HepG2 (cell line): ENCODE measurements at regions not wholly inside any gene's neighbourhood (a gene's known extent, or its start where the extent isn't known, plus 50 kb on each side); places are given as distances from the start of the nearest gene placed in this dataset.

ENCODE experiments used
- ATAC-seq: fragments of 200-7000 bp; cut with Tn5 transposase; 3 replicates; pipeline ENCODE4 v1.9.1; 2020; ENCODE audit warnings: mild to moderate bottlenecking, moderate library complexity
- BruUV-seq: library from RNA; stranded (reverse); fragments of 400-500 nt; replicated peaks from 2 replicates; lab custom pipeline; 2021; lab: Mats Ljungman, UMichigan
- CTCF ChIA-PET: fragments of 300-600 bp; formaldehyde crosslinking; extraction: SDS; loops from one replicate; lab custom pipeline; 2021; ENCODE audit warnings: low total read pairs, inconsistent platforms, low intra/inter-chr PET ratio; lab: Yijun Ruan, JAX
- POLR2A ChIA-PET: fragments of 350-600 bp; sonication (Branson Sonifier 250); formaldehyde crosslinking; loops from one replicate; lab custom pipeline; 2020; ENCODE audit warnings: antibody characterized with exemption, inconsistent platforms; lab: Yijun Ruan, JAX
- DNase-seq: peaks from one replicate; pipeline ENCODE4 v3.0.0-alpha.2; 2015; ENCODE audit warnings: low spot score
- FAIRE-seq: peaks from 3 replicates; lab custom pipeline; 2011; peaks lifted over from hg19 to GRCh38; lab: Jason Lieb, UNC
- H2AFZ ChIP-seq: one replicate; pipeline ENCODE4 v1.6.1; 2011; ENCODE audit warnings: low read length, inconsistent platforms
- H3K27ac ChIP-seq: fragments of 300-600 bp; 3 replicates; pipeline ENCODE4 v1.8.0; 2011; ENCODE audit warnings: mixed run types, mild to moderate bottlenecking, mixed read lengths, low read length, inconsistent platforms; ENCODE audit not compliant: insufficient read depth; ENCODE audit errors: extremely low read length
- H3K27me3 ChIP-seq, 2 experiments: fragments of 200-600 bp in 1 of 2; 2 replicates in 1 of 2; 3 replicates in 1 of 2; pipeline versions ENCODE4 v1.6.0 to v1.8.0; 2011; ENCODE audit warnings: low read length in 2 of 2, mild to moderate bottlenecking in 2 of 2, moderate library complexity in 2 of 2, inconsistent platforms in 1 of 2; ENCODE audit not compliant: insufficient read depth in 2 of 2, control insufficient read depth in 1 of 2
- H3K36me3 ChIP-seq, 2 experiments: fragments of 200-600 bp in 1 of 2; replicated peaks in 1 of 2; 2 replicates in 1 of 2; 3 replicates in 1 of 2; pipeline versions ENCODE4 v1.5.1 to v1.8.0; 2011; ENCODE audit warnings: low read length in 2 of 2, inconsistent platforms in 1 of 2; ENCODE audit not compliant: insufficient read depth in 2 of 2, control insufficient read depth in 1 of 2
- H3K4me1 ChIP-seq: 2 replicates; pipeline ENCODE4 v1.5.1; 2012; ENCODE audit warnings: low read length, inconsistent platforms; ENCODE audit not compliant: insufficient read depth
- H3K4me2 ChIP-seq: 2 replicates; pipeline ENCODE4 v1.6.0; 2011; ENCODE audit warnings: low read depth, low read length, inconsistent platforms
- H3K4me3 ChIP-seq, 3 experiments: fragments of 200-600 bp in 1 of 3; sonication (generic), shearing (Covaris generic) in 1 of 3; replicated peaks in 1 of 3; 2 replicates each; pipeline ENCODE4 v1.5.1; 2011 to 2016; ENCODE audit warnings: low read length in 3 of 3, inconsistent platforms in 2 of 3, low read depth in 2 of 3, mild to moderate bottlenecking in 2 of 3, control low read depth in 1 of 3, mixed read lengths in 1 of 3; ENCODE audit not compliant: insufficient read depth in 1 of 3
- H3K79me2 ChIP-seq: one replicate; pipeline ENCODE4 v1.6.1; 2011; ENCODE audit warnings: low read length, inconsistent platforms; ENCODE audit not compliant: insufficient read depth
- H3K9ac ChIP-seq: 2 replicates; pipeline ENCODE4 v1.6.0; 2011; ENCODE audit warnings: mild to moderate bottlenecking, low read depth, low read length, inconsistent platforms; ENCODE audit not compliant: insufficient read depth
- H3K9me3 ChIP-seq: 2 replicates; pipeline ENCODE4 v1.5.1; 2012; ENCODE audit warnings: mild to moderate bottlenecking, low read length
- H4K20me1 ChIP-seq: 2 replicates; pipeline ENCODE4 v1.6.0; 2011; ENCODE audit warnings: inconsistent platforms, mild to moderate bottlenecking, low read length, moderate library complexity; ENCODE audit not compliant: insufficient read depth
- ATF7 ChIP-seq, 2 experiments: fragments of 450-650 bp in 1 of 2; sonication (generic) in 1 of 2; formaldehyde crosslinking in 1 of 2; IDR thresholded peaks; 2 replicates each; pipeline versions ENCODE4 v1.4.0 to v1.6.1; 2016 to 2020; ENCODE audit warnings: antibody characterized with exemption in 1 of 2, mild to moderate bottlenecking in 1 of 2, missing genetic modification reagents in 1 of 2
- IRF1 ChIP-seq: sonication (generic); formaldehyde crosslinking; IDR thresholded peaks from 2 replicates; pipeline ENCODE4 v1.4.0; 2020; ENCODE audit warnings: low read depth, mild to moderate bottlenecking, missing genetic modification reagents
- PAF1 ChIP-seq: IDR thresholded peaks from 2 replicates; pipeline ENCODE4 v1.6.1; 2016; ENCODE audit warnings: missing genetic modification reagents, missing compliant biosample characterization
- RAD21 ChIP-seq: fragments of 450-650 bp; formaldehyde crosslinking; IDR thresholded peaks from 2 replicates; pipeline ENCODE4 v1.5.0; 2020; ENCODE audit warnings: mild to moderate bottlenecking
- RBAK ChIP-seq: sonication (generic); formaldehyde crosslinking; IDR thresholded peaks from 2 replicates; pipeline ENCODE4 v1.5.1; 2020; ENCODE audit warnings: mild to moderate bottlenecking, missing genetic modification reagents
- SAP130 ChIP-seq: IDR thresholded peaks from 2 replicates; pipeline ENCODE4 v1.6.1; 2016; ENCODE audit warnings: low read depth
- THRA ChIP-seq: sonication (generic); formaldehyde crosslinking; IDR thresholded peaks from 2 replicates; pipeline ENCODE4 v1.4.0; 2020; ENCODE audit warnings: missing genetic modification reagents, borderline replicate concordance
- TRAFD1 ChIP-seq: sonication (generic); formaldehyde crosslinking; IDR thresholded peaks from 2 replicates; pipeline ENCODE4 v1.5.1; 2020; ENCODE audit warnings: missing genetic modification reagents, mild to moderate bottlenecking, borderline replicate concordance
- ZBTB1 ChIP-seq: sonication (generic); formaldehyde crosslinking; IDR thresholded peaks from 2 replicates; pipeline ENCODE4 v1.4.0; 2020; ENCODE audit warnings: missing genetic modification reagents, borderline replicate concordance
- ZBTB42 ChIP-seq: sonication (generic); formaldehyde crosslinking; IDR thresholded peaks from 2 replicates; pipeline ENCODE4 v1.5.0; 2020; ENCODE audit warnings: mild to moderate bottlenecking, missing genetic modification reagents
- ZFP36L2 ChIP-seq: sonication (generic); formaldehyde crosslinking; IDR thresholded peaks from 2 replicates; pipeline ENCODE4 v1.4.0; 2020; ENCODE audit warnings: missing genetic modification reagents
- ZNF33B ChIP-seq: sonication (generic); formaldehyde crosslinking; IDR thresholded peaks from 2 replicates; pipeline ENCODE4 v1.5.1; 2020; ENCODE audit warnings: mild to moderate bottlenecking, missing genetic modification reagents
- ZNF552 ChIP-seq: sonication (generic); formaldehyde crosslinking; IDR thresholded peaks from 2 replicates; pipeline ENCODE4 v1.9.0; 2022; ENCODE audit warnings: missing genetic modification reagents, mild to moderate bottlenecking, borderline replicate concordance
- ZNF768 ChIP-seq: sonication (generic); formaldehyde crosslinking; IDR thresholded peaks from 2 replicates; pipeline ENCODE4 v1.4.0; 2020; ENCODE audit warnings: missing genetic modification reagents
- WGBS: methylation state at CpG from one replicate; pipeline ENCODE4 v1.1.6; 2017; ENCODE audit warnings: low lambda C conversion rate; 5-methylcytosine and 5-hydroxymethylcytosine counted together
- in situ Hi-C: cut with HindIII; loops from 2 replicates; pipeline ENCODE4 v1.10.0; 2017; ENCODE audit warnings: low pct_unique_long_range_greater_than_20kb; ENCODE audit not compliant: extremely low pct_ligation_motif_present
- intact Hi-C: fragments of 100-400 bp; cut with micrococcal nuclease; formaldehyde crosslinking; loops from one replicate; pipeline ENCODE4 v1.10.0; 2022; ENCODE audit not compliant: unreplicated experiment
- TF ChIP-seq, protein P1 (sequence below): fragments of 450-650 bp; IDR thresholded peaks from 2 replicates; pipeline ENCODE4 v1.6.1; 2016

DNA sequence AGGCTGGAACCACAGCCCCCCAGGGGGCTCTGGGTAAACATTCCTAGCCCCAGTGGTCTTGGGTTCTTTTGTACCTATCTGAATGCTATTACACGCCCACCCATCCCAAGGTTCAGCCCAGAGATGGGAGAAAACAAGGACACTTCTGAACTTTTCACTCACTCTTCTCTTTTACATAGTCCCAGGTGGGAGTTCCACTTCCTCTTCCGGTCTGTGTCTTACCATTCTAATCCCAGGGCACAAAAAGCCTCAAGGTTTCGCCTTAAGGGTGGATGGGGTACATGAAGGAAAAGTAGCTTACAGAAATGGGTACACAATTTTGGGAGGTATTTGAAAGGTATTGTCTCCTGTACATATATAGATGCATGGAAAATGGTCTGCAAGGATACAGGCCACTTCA, 79.0 kb downstream of the TMEM30B start:
- in situ Hi-C loops = no loop called here
- Histone ChIP-seq H2AFZ (no peak overlapping the region), H3K4me3 (no peak overlapping the region), H3K4me1 (no peaks in the 10 kb centered on the region), H4K20me1 (no peaks in the 10 kb centered on the region), H3K79me2 (no peaks in the 10 kb centered on the region), H3K9me3 (no peaks in the 10 kb centered on the region), H3K9ac (no peak overlapping the region), H3K36me3 (no peaks in the 10 kb centered on the region), H3K27ac (no peak overlapping the region), H3K4me2 (no peak overlapping the region)
- FAIRE-seq (no peak), ATAC-seq (no peak), DNase-seq (no peak)
- 21% methylated on average over 3 of the region's 3 CpGs for WGBS
- POLR2A ChIA-PET = no interaction called here
- no peak for TF ChIP-seq IRF1
- no peak for TF ChIP-seq PAF1 (CRISPR knock-in tag)
- no peak for TF ChIP-seq ZNF33B (CRISPR knock-in tag)
- TF ChIP-seq ZFP36L2 (CRISPR knock-in tag) = no peak
- no peak for TF ChIP-seq ZBTB42 (CRISPR knock-in tag)
- TF ChIP-seq ZNF768 = no peak
- TF ChIP-seq, protein P1, sequence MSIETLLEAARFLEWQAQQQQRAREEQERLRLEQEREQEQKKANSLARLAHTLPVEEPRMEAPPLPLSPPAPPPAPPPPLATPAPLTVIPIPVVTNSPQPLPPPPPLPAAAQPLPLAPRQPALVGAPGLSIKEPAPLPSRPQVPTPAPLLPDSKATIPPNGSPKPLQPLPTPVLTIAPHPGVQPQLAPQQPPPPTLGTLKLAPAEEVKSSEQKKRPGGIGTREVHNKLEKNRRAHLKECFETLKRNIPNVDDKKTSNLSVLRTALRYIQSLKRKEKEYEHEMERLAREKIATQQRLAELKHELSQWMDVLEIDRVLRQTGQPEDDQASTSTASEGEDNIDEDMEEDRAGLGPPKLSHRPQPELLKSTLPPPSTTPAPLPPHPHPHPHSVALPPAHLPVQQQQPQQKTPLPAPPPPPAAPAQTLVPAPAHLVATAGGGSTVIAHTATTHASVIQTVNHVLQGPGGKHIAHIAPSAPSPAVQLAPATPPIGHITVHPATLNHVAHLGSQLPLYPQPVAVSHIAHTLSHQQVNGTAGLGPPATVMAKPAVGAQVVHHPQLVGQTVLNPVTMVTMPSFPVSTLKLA = no peak
- TF ChIP-seq, all 625 proteins: peak for 0
- intact Hi-C loops = no loop called here
- CTCF ChIA-PET = no interaction called here
- H3K27me3 ChIP-seq = peaks cover 0 to 4% of the 10 kb centered on the region in 2 experiments; a peak in 1 of 5 replicates
- no TSS peak for BruUV-seq

GRCh38 chr14:61201171-61201570, 80.0 kb downstream of the TMEM30B start:
- H3K27ac ChIP-seq = no peak overlapping the region
- no peak overlapping the region for H2AFZ ChIP-seq
- no peak for DNase-seq
- H3K4me3 ChIP-seq = no peak overlapping the region
- H3K9ac ChIP-seq = no peak overlapping the region
- H3K4me2 ChIP-seq = no peak overlapping the region
- no peaks in the 10 kb centered on the region for H3K36me3 ChIP-seq
- POLR2A ChIA-PET = no interaction called here
- no peaks in the 10 kb centered on the region for H3K79me2 ChIP-seq
- H3K9me3 ChIP-seq = no peaks in the 10 kb centered on the region
- H4K20me1 ChIP-seq = no peaks in the 10 kb centered on the region
- in situ Hi-C loops (no loop called here), intact Hi-C loops (no loop called here)
- CTCF ChIA-PET = no interaction called here
- 49% methylated on average over 3 of the region's 3 CpGs for WGBS
- H3K4me1 ChIP-seq = no peaks in the 10 kb centered on the region
- no peak for FAIRE-seq
- peaks cover 0 to 4% of the 10 kb centered on the region in 2 experiments; a peak in 1 of 5 replicates for H3K27me3 ChIP-seq
- no TSS peak for BruUV-seq
- no peak for ATAC-seq
- no peak for TF ChIP-seq ZNF552 (CRISPR knock-in tag)
- no peak for TF ChIP-seq SAP130 (CRISPR knock-in tag)
- no peak for TF ChIP-seq ATF7 (IDR thresholded peaks at IDR 0.05)
- no peak for TF ChIP-seq ATF7 (CRISPR knock-in tag; IDR thresholded peaks at IDR 0.05)
- no peak for TF ChIP-seq RAD21
- TF ChIP-seq TRAFD1 (CRISPR knock-in tag) = no peak
- no peak for TF ChIP-seq RBAK (CRISPR knock-in tag)
- TF ChIP-seq ZBTB1 = no peak
- no peak for TF ChIP-seq THRA (CRISPR knock-in tag)
